NCI-H2227 (cell line): ENCODE measurements at regions not wholly inside any gene's neighbourhood (a gene's known extent, or its start where the extent isn't known, plus 50 kb on each side); places are given as distances from the start of the nearest gene placed in this dataset.
"Not testable (repeated sequence)": the region's sequence is repeated elsewhere in the genome, so short reads cannot be mapped to it uniquely, and the experiment has no call there.

ENCODE experiments used
- DNase-seq: peaks from one replicate; lab custom pipeline; 2025; ENCODE audit not compliant: unreplicated experiment; lab: John Stamatoyannopoulos, UW

GRCh38 chr1:148211191-148211590 lies 59.1 kb upstream of the NBPF11 start:
- DNase-seq: not testable (repeated sequence)

DNA sequence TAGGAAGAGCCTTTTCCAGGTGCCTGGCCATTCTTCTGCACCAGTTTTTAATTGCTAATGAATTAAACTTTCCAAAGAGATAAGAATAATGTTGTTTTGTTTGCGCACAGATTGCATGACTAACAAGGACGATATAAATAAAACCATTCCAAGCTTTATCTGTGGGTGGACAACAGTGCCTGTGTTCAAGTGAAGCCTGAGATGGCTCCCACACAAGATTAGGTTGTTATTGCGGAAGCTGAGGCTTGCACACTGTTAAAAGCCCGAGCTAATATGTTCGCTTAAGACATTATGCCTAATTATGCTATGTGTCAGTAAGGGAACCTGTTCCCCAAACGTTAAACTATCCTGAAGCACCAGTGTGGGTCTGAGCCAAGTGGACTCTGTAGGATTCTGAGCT lies 58.5 kb upstream of the NBPF11 start:
- DNase-seq: not testable (repeated sequence)

DNA sequence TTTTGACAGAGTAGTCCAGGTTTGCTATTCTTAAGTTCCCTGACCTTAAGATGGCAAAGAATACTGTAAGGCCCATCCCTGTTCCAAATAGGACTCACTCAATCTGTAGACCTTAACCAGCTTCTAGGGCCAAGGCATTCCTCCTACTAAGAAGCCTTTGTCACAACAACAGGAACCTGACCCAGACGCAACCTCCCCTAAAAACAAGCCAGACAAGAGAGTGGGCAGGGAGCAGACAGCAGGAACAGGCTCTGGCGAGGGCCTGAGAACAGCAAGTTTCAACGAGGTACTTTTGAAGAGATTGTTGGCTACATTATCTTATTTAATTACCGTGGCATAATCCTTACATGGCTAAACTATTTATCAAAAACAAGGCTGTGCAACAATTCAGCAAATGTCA lies 58.1 kb upstream of the NBPF11 start:
- not testable (repeated sequence) for DNase-seq

- DNase-seq: not testable (repeated sequence)
These were observed 49.9 kb upstream of the NBPF11 start for GRCh38 chr1:148202013-148202412.
